H1 (cell line): ENCODE measurements at regions not wholly inside any gene's neighbourhood (a gene's known extent, or its start where the extent isn't known, plus 50 kb on each side); places are given as distances from the start of the nearest gene placed in this dataset.

ENCODE experiments used
- CTCF ChIA-PET: fragments of 300-600 bp; sonication (Branson Sonifier 250); formaldehyde crosslinking; loops from one replicate; lab custom pipeline; 2021; ENCODE audit not compliant: partially characterized antibody; lab: Charles Lee
- POLR2A ChIA-PET: fragments of 300-600 bp; sonication (Branson Sonifier 250); formaldehyde crosslinking; loops from one replicate; lab custom pipeline; 2021; ENCODE audit warnings: inconsistent platforms; ENCODE audit not compliant: partially characterized antibody; lab: Charles Lee
- DNase-seq, 2 experiments: peaks; one replicate each; pipeline versions ENCODE4 v3.0.0 to v3.0.0-alpha.2; 2010 to 2022; ENCODE audit warnings: low spot score in 2 of 2, low read depth in 1 of 2, mixed read lengths in 1 of 2
- FAIRE-seq: peaks from 2 replicates; lab custom pipeline; 2011; peaks lifted over from hg19 to GRCh38; lab: Jason Lieb, UNC
- H2AFZ ChIP-seq: 2 replicates; pipeline ENCODE4 v1.8.1; 2012; ENCODE audit warnings: low read length, inconsistent platforms
- H2AK5ac ChIP-seq: 2 replicates; pipeline ENCODE4 v1.6.1; 2013; ENCODE audit warnings: low read depth, low read length
- H2BK120ac ChIP-seq: replicated peaks from 2 replicates; pipeline ENCODE3; 2013; ENCODE audit warnings: low read depth, low read length, inconsistent platforms
- H2BK12ac ChIP-seq: 2 replicates; pipeline ENCODE4 v1.6.1; 2013; ENCODE audit warnings: low read depth, low read length
- H2BK15ac ChIP-seq: 2 replicates; pipeline ENCODE4 v1.6.1; 2013; ENCODE audit warnings: low read length
- H2BK20ac ChIP-seq: 2 replicates; pipeline ENCODE4 v1.6.1; 2013; ENCODE audit warnings: low read length
- H2BK5ac ChIP-seq: 2 replicates; pipeline ENCODE4 v1.6.1; 2013; ENCODE audit warnings: low read depth, low read length
- H3K14ac ChIP-seq: 2 replicates; pipeline ENCODE4 v1.6.1; 2013; ENCODE audit warnings: inconsistent platforms; ENCODE audit not compliant: insufficient read length
- H3K18ac ChIP-seq: 2 replicates; pipeline ENCODE4 v1.6.1; 2013; ENCODE audit warnings: low read length; ENCODE audit errors: extremely low read depth
- H3K23ac ChIP-seq: 2 replicates; pipeline ENCODE4 v1.6.1; 2013; ENCODE audit warnings: inconsistent platforms; ENCODE audit not compliant: insufficient read length
- H3K23me2 ChIP-seq: 2 replicates; pipeline ENCODE4 v1.6.1; 2013; ENCODE audit warnings: low read depth, low read length
- H3K27ac ChIP-seq: 2 replicates; pipeline ENCODE4 v1.6.1; 2011; ENCODE audit warnings: low read depth, low read length, inconsistent platforms
- H3K27me3 ChIP-seq, 4 experiments: replicated peaks in 1 of 4; 1 replicate in 1 of 4; 2 replicates in 3 of 4; pipeline versions ENCODE4 v1.6.1 to v1.8.1; 2011 to 2013; ENCODE audit warnings: low read length in 3 of 4, mild to moderate bottlenecking in 3 of 4, inconsistent platforms in 2 of 4, mixed read lengths in 2 of 4, moderate library complexity in 1 of 4; ENCODE audit not compliant: control insufficient read depth in 3 of 4, insufficient read depth in 3 of 4; ENCODE audit errors: extremely low read depth in 1 of 4
- H3K36me3 ChIP-seq, 4 experiments: 2 replicates each; pipeline versions ENCODE4 v1.6.1 to v1.8.1; 2011 to 2013; ENCODE audit warnings: mild to moderate bottlenecking in 4 of 4, low read length in 3 of 4, moderate library complexity in 2 of 4, control low read depth in 1 of 4, inconsistent platforms in 1 of 4; ENCODE audit not compliant: insufficient read depth in 4 of 4, control insufficient read depth in 2 of 4
- H3K4ac ChIP-seq: replicated peaks from 2 replicates; pipeline ENCODE3; 2013; ENCODE audit warnings: low read length, low read depth, mixed read lengths, inconsistent platforms; ENCODE audit not compliant: insufficient read length
- H3K4me1 ChIP-seq, 4 experiments: replicated peaks in 1 of 4; 1 replicate in 1 of 4; 2 replicates in 3 of 4; pipeline versions ENCODE4 v1.6.1 to v1.8.1; 2011 to 2013; ENCODE audit warnings: low read length in 3 of 4, inconsistent platforms in 2 of 4, mixed read lengths in 1 of 4; ENCODE audit not compliant: insufficient read depth in 4 of 4, control insufficient read depth in 3 of 4
- H3K4me2 ChIP-seq, 2 experiments: 2 replicates each; pipeline versions ENCODE4 v1.6.1 to v1.8.1; 2011 to 2013; ENCODE audit warnings: low read depth in 2 of 2, low read length in 2 of 2, control low read depth in 1 of 2, inconsistent platforms in 1 of 2, mild to moderate bottlenecking in 1 of 2; ENCODE audit not compliant: insufficient read depth in 1 of 2
- H3K4me3 ChIP-seq, 4 experiments: fragments of 200-600, 300-600 bp in 1 of 4; sonication (generic), shearing (Covaris generic), sonication (Bioruptor Twin) in 1 of 4; 2 replicates each; pipeline versions ENCODE4 v1.5.1 to v1.8.1; 2011 to 2016; ENCODE audit warnings: low read length in 4 of 4, low read depth in 3 of 4, control low read depth in 2 of 4, inconsistent platforms in 2 of 4, mild to moderate bottlenecking in 2 of 4, mixed read lengths in 1 of 4, moderate library complexity in 1 of 4; ENCODE audit not compliant: insufficient read depth in 2 of 4; ENCODE audit errors: extremely low read depth in 1 of 4
- H3K56ac ChIP-seq: replicated peaks from 2 replicates; pipeline ENCODE3; 2013; ENCODE audit warnings: low read depth, mild to moderate bottlenecking, mixed read lengths, low read length, inconsistent platforms; ENCODE audit not compliant: insufficient read length
- H3K79me1 ChIP-seq: 2 replicates; pipeline ENCODE4 v1.6.1; 2013; ENCODE audit warnings: low read depth, low read length, control low read depth
- H3K79me2 ChIP-seq, 2 experiments: 2 replicates each; pipeline versions ENCODE4 v1.6.1 to v1.8.1; 2012 to 2013; ENCODE audit warnings: low read length in 2 of 2, mild to moderate bottlenecking in 2 of 2, inconsistent platforms in 1 of 2; ENCODE audit not compliant: insufficient read depth in 2 of 2, control insufficient read depth in 1 of 2
- H3K9ac ChIP-seq, 4 experiments: replicated peaks in 1 of 4; 1 replicate in 1 of 4; 2 replicates in 3 of 4; pipeline versions ENCODE4 v1.6.1 to v1.8.1; 2011 to 2013; ENCODE audit warnings: low read depth in 3 of 4, low read length in 3 of 4, control low read depth in 2 of 4, mild to moderate bottlenecking in 2 of 4, moderate library complexity in 2 of 4, inconsistent platforms in 1 of 4; ENCODE audit errors: extremely low read depth in 1 of 4
- H3K9me3 ChIP-seq, 2 experiments: 2 replicates each; pipeline versions ENCODE4 v1.6.1 to v1.8.1; 2012 to 2013; ENCODE audit warnings: mild to moderate bottlenecking in 2 of 2, moderate library complexity in 2 of 2, control low read depth in 1 of 2, inconsistent platforms in 1 of 2, low read depth in 1 of 2, low read length in 1 of 2, mixed read lengths in 1 of 2; ENCODE audit not compliant: insufficient read depth in 2 of 2
- H4K20me1 ChIP-seq, 2 experiments: replicated peaks in 1 of 2; 2 replicates each; pipeline versions ENCODE3 to v1.8.1; 2011 to 2013; ENCODE audit warnings: inconsistent platforms in 2 of 2, low read length in 2 of 2, mild to moderate bottlenecking in 1 of 2; ENCODE audit not compliant: insufficient read depth in 2 of 2, control insufficient read depth in 1 of 2
- H4K5ac ChIP-seq: 2 replicates; pipeline ENCODE4 v1.6.1; 2013; ENCODE audit warnings: low read length, low read depth, mixed read lengths, inconsistent platforms; ENCODE audit not compliant: insufficient read length
- H4K8ac ChIP-seq: 2 replicates; pipeline ENCODE4 v1.8.0; 2013; ENCODE audit warnings: mild to moderate bottlenecking, moderate library complexity, low read length, inconsistent platforms; ENCODE audit not compliant: insufficient read depth; ENCODE audit errors: extremely low read depth
- H4K91ac ChIP-seq: replicated peaks from 2 replicates; pipeline ENCODE3; 2013; ENCODE audit warnings: low read length, mixed read lengths, inconsistent platforms; ENCODE audit not compliant: insufficient read length
- ATF3 ChIP-seq: IDR thresholded peaks from 2 replicates; pipeline ENCODE4 v1.6.1; 2011; ENCODE audit warnings: low read depth, mild to moderate bottlenecking, low read length; ENCODE audit not compliant: insufficient read depth
- EGR1 ChIP-seq: IDR thresholded peaks from 2 replicates; pipeline ENCODE4 v1.6.1; 2011; ENCODE audit warnings: low read depth, low read length, borderline replicate concordance
- JUN ChIP-seq: IDR thresholded peaks from 2 replicates; pipeline ENCODE4 v1.6.1; 2011; ENCODE audit warnings: low read depth, mild to moderate bottlenecking, improper control_type of control experiment, low read length
- POLR2AphosphoS5 ChIP-seq: IDR thresholded peaks from 2 replicates; pipeline ENCODE4 v1.6.1; 2011; ENCODE audit warnings: low read depth, low read length
- RBBP5 ChIP-seq: IDR thresholded peaks from 2 replicates; pipeline ENCODE4 v1.7.1; 2012; ENCODE audit warnings: low read depth, mild to moderate bottlenecking, inconsistent platforms, low read length, moderate library complexity, borderline replicate concordance
- RFX5 ChIP-seq: IDR thresholded peaks from 2 replicates; pipeline ENCODE4 v1.6.1; 2011; ENCODE audit warnings: low read depth, low read length, improper control_type of control experiment, borderline replicate concordance
- RXRA ChIP-seq: IDR thresholded peaks from 2 replicates; pipeline ENCODE4 v1.6.1; 2011; ENCODE audit warnings: low read depth, mild to moderate bottlenecking, low read length, moderate library complexity; ENCODE audit not compliant: insufficient read depth
- SIN3A ChIP-seq, 2 experiments: IDR thresholded peaks in 1 of 2; conservative IDR thresholded peaks in 1 of 2; 2 replicates each; pipeline ENCODE4 v1.6.1; 2011 to 2012; ENCODE audit warnings: low read length in 2 of 2, improper control_type of control experiment in 1 of 2, low read depth in 1 of 2, mild to moderate bottlenecking in 1 of 2
- SP1 ChIP-seq: IDR thresholded peaks from 2 replicates; pipeline ENCODE4 v1.6.1; 2011; ENCODE audit warnings: low read depth, low read length
- SP2 ChIP-seq: IDR thresholded peaks from 2 replicates; pipeline ENCODE4 v1.6.1; 2012; ENCODE audit warnings: mild to moderate bottlenecking, low read length, inconsistent platforms
- SP4 ChIP-seq: IDR thresholded peaks from 2 replicates; pipeline ENCODE4 v1.6.1; 2012; ENCODE audit warnings: low read length, inconsistent platforms
- YY1 ChIP-seq: IDR thresholded peaks from 2 replicates; pipeline ENCODE4 v1.6.1; 2011; ENCODE audit warnings: low read depth, mild to moderate bottlenecking, low read length
- TF ChIP-seq, protein P1 (sequence below): IDR thresholded peaks from 2 replicates; pipeline ENCODE4 v1.6.1; 2012; ENCODE audit warnings: low read length, inconsistent platforms

DNA sequence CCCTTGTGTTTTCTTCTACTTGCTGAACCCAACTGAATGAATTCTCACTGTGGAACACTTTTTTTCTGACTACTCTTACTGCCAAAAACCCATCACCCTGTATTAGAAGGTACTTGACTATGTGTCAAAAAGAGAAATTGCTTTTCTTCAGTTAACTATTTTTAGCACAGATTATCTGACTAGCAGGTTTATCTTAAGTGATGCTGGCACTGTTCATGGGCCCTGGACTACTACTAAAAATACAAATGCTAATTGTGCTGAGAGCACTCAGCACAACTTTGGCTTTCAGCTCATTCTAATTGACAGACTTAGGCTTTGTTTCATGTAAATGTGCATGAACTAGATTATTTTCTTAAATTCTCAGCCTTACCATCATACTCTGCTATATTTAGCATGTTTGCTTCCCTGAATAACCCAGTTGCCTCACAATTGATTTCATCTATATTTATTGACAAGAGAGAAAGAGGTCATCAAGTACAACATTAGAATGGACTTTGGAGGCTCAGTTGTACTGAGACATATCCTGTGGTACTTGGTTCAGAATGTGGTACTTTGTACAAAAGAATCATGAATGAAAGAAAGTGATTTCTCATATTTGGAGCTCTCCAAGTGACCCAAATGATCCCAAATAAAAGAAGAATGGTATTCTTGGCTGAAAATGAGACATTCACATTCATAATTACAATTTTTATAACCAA, 478.3 kb downstream of the KCNA4 start:
- no peak overlapping the region for H3K4me2 ChIP-seq
- H3K4me1 ChIP-seq: no peaks in the 10 kb centered on the region
- H3K18ac ChIP-seq: no peak overlapping the region
- POLR2A ChIA-PET: no interaction called here
- H4K91ac ChIP-seq: no peak overlapping the region
- no peak overlapping the region for H4K5ac ChIP-seq
- H3K9ac ChIP-seq: no peak overlapping the region
- no peaks in the 10 kb centered on the region for H3K27me3 ChIP-seq
- no peaks in the 10 kb centered on the region for H4K20me1 ChIP-seq
- no peak overlapping the region for H3K27ac ChIP-seq
- H2AK5ac ChIP-seq: no peak overlapping the region
- CTCF ChIA-PET: no interaction called here
- DNase-seq (no peak), FAIRE-seq (no peak)
- H3K23ac ChIP-seq: no peak overlapping the region
- no peak overlapping the region for H2BK20ac ChIP-seq
- H2BK12ac ChIP-seq: no peak overlapping the region
- no peaks in the 10 kb centered on the region for H3K36me3 ChIP-seq
- H3K79me2 ChIP-seq: no peaks in the 10 kb centered on the region
- no peaks in the 10 kb centered on the region for H3K23me2 ChIP-seq
- no peak overlapping the region for H2BK5ac ChIP-seq
- no peak overlapping the region for H4K8ac ChIP-seq
- H3K79me1 ChIP-seq: no peaks in the 10 kb centered on the region
- H3K4me3 ChIP-seq: no peak overlapping the region
- H2BK15ac ChIP-seq: no peak overlapping the region
- H3K4ac ChIP-seq: no peak overlapping the region
- H2BK120ac ChIP-seq: no peak overlapping the region
- no peak overlapping the region for H2AFZ ChIP-seq
- no peak overlapping the region for H3K14ac ChIP-seq
- no peak overlapping the region for H3K56ac ChIP-seq
- H3K9me3 ChIP-seq: no peaks in the 10 kb centered on the region
- no peak for TF ChIP-seq JUN
- TF ChIP-seq RFX5: no peak
- TF ChIP-seq SP2: no peak
- TF ChIP-seq ATF3: no peak
- TF ChIP-seq RXRA: no peak
- TF ChIP-seq POLR2AphosphoS5: no peak
- TF ChIP-seq SP1: no peak
- TF ChIP-seq SIN3A (conservative IDR thresholded peaks at IDR 0.05 in 1 of 2, IDR thresholded peaks at IDR 0.05 in 1 of 2; ENCODE audit: low read depth in 1 of 2, low read length in 2 of 2): no peak
- no peak for TF ChIP-seq EGR1
- TF ChIP-seq SP4: no peak
- TF ChIP-seq, protein P1, sequence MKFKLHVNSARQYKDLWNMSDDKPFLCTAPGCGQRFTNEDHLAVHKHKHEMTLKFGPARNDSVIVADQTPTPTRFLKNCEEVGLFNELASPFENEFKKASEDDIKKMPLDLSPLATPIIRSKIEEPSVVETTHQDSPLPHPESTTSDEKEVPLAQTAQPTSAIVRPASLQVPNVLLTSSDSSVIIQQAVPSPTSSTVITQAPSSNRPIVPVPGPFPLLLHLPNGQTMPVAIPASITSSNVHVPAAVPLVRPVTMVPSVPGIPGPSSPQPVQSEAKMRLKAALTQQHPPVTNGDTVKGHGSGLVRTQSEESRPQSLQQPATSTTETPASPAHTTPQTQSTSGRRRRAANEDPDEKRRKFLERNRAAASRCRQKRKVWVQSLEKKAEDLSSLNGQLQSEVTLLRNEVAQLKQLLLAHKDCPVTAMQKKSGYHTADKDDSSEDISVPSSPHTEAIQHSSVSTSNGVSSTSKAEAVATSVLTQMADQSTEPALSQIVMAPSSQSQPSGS: no peak
- no peak for TF ChIP-seq YY1
- no peak for TF ChIP-seq RBBP5
